GM18868 (cell line): ENCODE measurements at regions not wholly inside any gene's neighbourhood (a gene's known extent, or its start where the extent isn't known, plus 50 kb on each side); places are given as distances from the start of the nearest gene placed in this dataset.
"Not testable (repeated sequence)": the region's sequence is repeated elsewhere in the genome, so short reads cannot be mapped to it uniquely, and the experiment has no call there.

ENCODE experiments used
- ATAC-seq: cut with Tn5 transposase; IDR thresholded peaks from one replicate; pipeline ENCODE4 v1.9.1; 2021; ENCODE audit warnings: mild to moderate bottlenecking, moderate library complexity; ENCODE audit not compliant: unreplicated experiment

DNA sequence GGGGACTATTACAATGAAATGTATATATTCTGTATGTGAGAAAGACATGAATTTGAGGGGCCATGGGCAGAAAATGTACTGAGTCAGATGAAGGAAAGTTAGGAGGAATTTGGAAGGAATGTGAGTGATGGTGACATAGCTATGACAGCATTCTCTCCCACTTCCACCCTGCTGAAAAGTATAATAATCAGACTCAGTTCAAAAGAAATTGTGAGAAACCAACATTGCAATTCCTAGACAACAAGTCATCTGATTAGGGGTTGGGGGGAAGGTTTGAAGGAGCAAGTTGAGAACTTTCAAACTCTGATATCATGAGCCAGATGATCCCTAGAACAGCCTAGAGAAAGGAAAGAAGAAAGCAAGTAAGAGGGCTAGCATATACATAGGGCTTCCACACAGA lies 370.6 kb downstream of the DMRTA1 start:
- ATAC-seq, result no peak

- no peak for ATAC-seq
Observed at GRCh38 chr9:22829236-22829635, 382.6 kb downstream of the DMRTA1 start.

- ATAC-seq, result no peak
Observed at GRCh38 chr9:22838266-22838665, 391.6 kb downstream of the DMRTA1 start.

GRCh38 chr9:22840641-22841040 lies 394.0 kb downstream of the DMRTA1 start:
- ATAC-seq, result no peak

- not testable (repeated sequence) for ATAC-seq
Observed at GRCh38 chr9:22845243-22845642, 398.6 kb downstream of the DMRTA1 start.

DNA sequence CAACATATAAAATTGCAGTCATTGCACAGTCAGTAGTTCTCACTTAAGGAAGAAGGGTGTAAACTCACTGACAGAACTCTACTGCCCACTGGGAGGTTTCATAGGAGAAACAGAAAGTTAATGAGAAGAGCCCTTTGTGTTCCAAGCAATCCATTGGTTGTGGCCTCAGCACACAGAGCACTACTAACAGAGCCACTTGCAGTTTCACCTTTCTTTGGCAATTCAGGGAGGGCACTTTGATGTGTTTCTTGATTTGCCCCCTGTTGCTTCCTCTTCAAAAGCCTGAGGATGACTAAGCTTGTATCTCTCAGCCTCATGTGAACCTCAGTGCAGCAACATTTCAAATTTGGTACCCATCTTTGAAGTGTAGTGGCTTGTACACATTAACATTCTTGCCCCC lies 409.4 kb downstream of the DMRTA1 start:
- no peak for ATAC-seq

GRCh38 chr9:22857316-22857715 lies 410.7 kb downstream of the DMRTA1 start:
- ATAC-seq, result no peak

DNA sequence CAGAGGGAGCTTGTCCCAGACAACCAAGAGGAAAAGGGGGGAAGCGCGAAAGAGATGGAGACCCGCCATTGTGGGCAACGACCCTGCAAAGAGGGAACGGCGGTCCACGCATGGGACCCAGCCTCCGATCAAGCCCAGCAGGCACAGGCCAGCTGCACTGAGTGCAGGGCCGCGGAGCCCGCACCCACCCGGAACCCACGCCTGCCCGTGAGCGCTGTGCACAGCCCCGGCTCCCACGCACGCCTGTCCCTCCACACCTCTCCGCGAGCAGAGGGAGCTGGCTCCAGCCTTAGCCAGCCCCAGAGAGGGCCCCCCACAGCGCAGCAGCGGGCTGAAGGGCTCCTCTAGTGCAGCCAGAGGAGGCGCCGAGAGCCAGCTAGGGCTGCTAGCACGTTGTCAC lies 416.5 kb downstream of the DMRTA1 start:
- no peak for ATAC-seq

- ATAC-seq, result no peak
Observed at GRCh38 chr9:22863736-22864135, 417.1 kb downstream of the DMRTA1 start.

DNA sequence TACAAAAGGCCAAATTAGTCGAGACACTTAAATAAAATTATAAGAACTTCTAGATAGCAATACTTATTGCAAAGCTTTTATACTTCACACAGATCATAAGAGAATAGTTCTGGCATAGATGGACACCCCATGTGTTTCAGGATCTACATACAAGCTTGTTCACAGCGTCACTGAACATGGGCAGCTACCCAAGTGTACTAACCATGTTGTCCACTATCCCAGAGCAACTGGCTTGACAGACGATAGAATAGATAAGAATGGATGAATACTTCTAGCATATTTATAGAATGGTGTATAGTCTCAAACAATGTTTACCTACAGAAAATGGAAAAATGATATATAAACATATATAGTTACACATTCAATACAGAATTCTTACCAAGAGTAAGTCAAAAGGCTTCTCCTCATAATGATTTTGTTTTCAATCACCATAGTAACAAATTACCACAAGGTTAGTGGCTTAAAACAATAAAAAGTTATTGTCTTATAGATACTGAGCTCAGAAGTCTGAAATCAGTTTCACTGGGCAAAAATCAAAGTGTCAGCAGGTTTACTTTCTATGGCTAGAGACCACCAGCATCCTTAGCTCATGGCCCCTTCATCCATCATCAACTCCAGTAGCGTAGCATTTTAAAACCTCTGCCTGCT lies 446.7 kb downstream of the DMRTA1 start:
- ATAC-seq, result no peak

DNA sequence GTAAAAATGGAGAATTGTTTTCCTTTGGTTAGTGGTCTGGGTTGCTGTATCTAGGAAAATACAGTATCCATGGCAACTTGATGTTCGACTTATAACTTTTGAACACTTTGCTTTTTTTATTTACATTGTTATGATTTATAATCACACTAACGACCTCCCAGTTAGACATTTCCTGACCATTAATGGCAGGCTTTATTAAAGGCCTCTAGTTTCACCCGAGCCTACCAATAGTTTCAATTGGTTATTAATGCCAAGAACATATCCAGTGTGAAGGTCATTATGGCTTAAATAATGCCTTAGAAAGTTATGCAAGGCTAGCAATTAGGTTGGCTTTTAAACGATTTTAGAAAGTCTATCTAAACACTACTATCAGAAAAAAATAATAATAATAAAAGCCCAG lies 452.0 kb downstream of the DMRTA1 start:
- no peak for ATAC-seq

DNA sequence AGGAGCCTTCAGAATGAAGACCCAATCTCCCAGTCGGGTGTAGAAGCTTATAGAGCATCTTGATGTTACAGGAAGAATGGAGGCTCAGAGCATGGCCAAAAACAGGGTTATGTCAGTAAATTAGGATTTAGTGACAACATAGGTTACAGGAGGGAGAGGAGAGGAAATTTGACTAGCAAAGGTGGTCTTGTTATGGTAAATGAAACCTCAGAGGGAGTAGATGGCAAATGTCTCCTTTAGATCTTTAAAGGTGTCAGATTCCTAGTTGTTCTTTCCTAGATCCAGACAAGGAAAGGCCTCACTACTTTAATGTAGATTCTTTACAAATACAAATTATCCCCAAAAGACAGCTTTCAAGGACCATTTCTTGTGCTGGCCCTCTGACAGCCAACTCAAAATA lies 465.0 kb downstream of the DMRTA1 start:
- no peak for ATAC-seq

- ATAC-seq, result peak; percentile 3
Observed at GRCh38 chr9:22913026-22913425, 466.4 kb downstream of the DMRTA1 start.

GRCh38 chr9:22913518-22913917 lies 466.9 kb downstream of the DMRTA1 start:
- peak; percentile 94 for ATAC-seq

DNA sequence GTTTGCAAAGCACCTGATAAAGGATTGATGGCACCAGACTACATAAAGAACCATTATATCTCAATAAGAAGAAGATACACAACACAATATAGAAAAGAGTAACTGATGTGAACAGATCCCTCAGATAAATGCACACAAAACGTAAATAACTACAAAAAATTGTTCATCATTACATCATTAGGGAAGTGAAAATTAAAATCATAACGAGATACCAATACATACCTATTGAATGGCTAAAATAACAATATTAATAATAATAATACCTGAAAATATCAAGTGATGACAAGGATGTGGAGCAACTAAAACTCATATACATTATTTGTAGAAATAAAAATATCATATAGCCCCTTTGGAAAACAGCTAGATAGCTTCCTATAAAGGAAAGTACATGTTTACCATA lies 469.5 kb downstream of the DMRTA1 start:
- no peak for ATAC-seq

- peak; percentile 59 for ATAC-seq
Observed at GRCh38 chr9:22919423-22919822, 472.8 kb downstream of the DMRTA1 start.

GRCh38 chr9:22921742-22922141 lies 475.1 kb downstream of the DMRTA1 start:
- no peak for ATAC-seq

DNA sequence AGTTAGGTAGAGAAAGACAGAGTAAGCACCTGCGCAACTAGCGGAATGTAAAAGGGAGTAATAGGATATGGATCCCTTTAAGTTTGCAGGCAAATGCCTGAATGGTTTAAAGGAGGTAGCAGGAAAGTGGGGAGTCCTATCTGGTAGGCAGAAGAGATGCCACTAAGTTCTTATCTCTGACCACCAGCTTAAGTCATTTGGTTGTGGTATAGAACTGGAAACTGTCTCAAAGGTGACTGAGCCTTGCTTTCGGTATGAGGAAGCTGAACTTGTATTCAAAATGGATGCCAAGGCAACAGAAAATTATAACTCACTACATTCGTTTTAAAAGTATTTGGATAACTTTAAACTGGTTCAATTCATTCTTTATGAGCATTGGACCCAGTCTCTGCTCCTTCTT lies 475.6 kb downstream of the DMRTA1 start:
- ATAC-seq, result peak; percentile 70

GRCh38 chr9:22954550-22954949 lies 507.9 kb downstream of the DMRTA1 start:
- ATAC-seq, result no peak

GRCh38 chr9:22954964-22955363 lies 508.3 kb downstream of the DMRTA1 start:
- ATAC-seq, result no peak

DNA sequence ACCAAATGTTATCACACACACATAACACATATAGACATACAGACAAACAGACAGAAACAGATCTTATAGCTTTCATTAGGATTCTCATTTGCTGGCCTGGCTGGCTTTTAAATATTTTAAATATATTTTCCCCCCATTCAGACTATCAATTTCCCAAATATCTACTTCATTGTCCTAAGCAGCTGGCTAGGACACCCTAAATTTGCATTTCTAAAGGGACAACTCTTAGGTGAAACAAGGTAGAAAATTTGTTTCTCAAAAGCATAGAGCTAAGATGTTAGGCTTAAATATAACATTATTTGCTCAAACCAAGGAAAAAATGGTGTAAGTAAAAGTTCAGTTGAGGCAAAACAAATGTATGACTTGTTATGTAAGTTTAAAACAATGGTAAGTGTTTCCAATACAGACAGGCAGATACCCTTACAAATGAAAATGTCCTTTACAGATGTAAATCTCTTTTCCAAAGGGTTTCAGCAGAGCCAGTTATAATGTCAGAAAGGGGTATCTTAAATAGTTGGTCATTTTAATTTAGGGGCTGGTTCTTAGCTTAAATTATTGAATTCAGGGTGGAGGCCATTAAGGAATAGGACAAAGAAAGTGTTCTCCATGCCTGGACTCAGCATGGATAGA lies 522.8 kb downstream of the DMRTA1 start:
- ATAC-seq, result no peak

- ATAC-seq, result no peak
Observed at GRCh38 chr9:22970434-22970975, 523.9 kb downstream of the DMRTA1 start.

DNA sequence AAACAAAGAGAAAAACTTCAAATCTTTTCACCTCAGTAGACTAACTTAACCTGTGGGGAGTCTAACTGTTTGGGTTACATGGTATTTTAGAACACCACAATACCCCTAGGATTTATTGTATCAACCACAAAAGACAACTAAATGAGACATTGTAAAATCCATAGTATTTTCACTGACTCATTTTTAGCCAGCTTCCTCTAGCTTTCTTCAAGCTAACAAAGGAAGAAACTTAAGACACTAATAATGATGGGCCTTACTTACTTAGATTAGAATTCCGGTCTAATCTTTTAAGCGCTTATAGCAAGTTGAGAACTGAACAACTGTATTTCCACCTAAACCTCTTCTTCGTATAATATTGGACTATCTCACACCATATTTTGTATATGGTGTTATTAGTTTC lies 529.3 kb downstream of the DMRTA1 start:
- no peak for ATAC-seq
